ENCODE measurements at regions not wholly inside any gene's neighbourhood (a gene's known extent, or its start where the extent isn't known, plus 50 kb on each side); places are given as distances from the start of the nearest gene placed in this dataset.

GRCh38 chr10:98332623-98333269 is 64.8 kb upstream of the LOXL4 start:
- no peak for DNase-seq (ENCODE audit: low read depth in 2 of 2)

- no peak for DNase-seq (ENCODE audit: low read depth in 2 of 2)
Measured at GRCh38 chr10:98331885-98332284, 63.9 kb upstream of the LOXL4 start.

GRCh38 chr10:98330987-98331386 is 63.0 kb upstream of the LOXL4 start:
- no peak for DNase-seq (ENCODE audit: low read depth in 2 of 2)

- DNase-seq (ENCODE audit: low read depth in 2 of 2) = no peak
Measured at GRCh38 chr10:98328640-98329039, 60.6 kb upstream of the LOXL4 start.

- no peak for DNase-seq (ENCODE audit: low read depth in 2 of 2)
Measured at GRCh38 chr10:98328163-98328562, 60.2 kb upstream of the LOXL4 start.

GRCh38 chr10:98326621-98327027 is 58.6 kb upstream of the LOXL4 start:
- DNase-seq (ENCODE audit: low read depth in 2 of 2) = no peak

- peak; percentile 87 to 88 for DNase-seq (ENCODE audit: low read depth in 2 of 2)
Measured at GRCh38 chr10:98323221-98324164, 55.5 kb upstream of the LOXL4 start.

GRCh38 chr10:98321186-98321780 is 53.3 kb upstream of the LOXL4 start:
- DNase-seq (ENCODE audit: low read depth in 2 of 2) = no peak

GRCh38 chr10:98320486-98321185 is 52.6 kb upstream of the LOXL4 start:
- no peak for DNase-seq (ENCODE audit: low read depth in 2 of 2)

- DNase-seq (ENCODE audit: low read depth in 2 of 2) = peak in 1 of 2 experiments; percentile 49
Measured at GRCh38 chr10:98318861-98319260, 50.9 kb upstream of the LOXL4 start.

All from fibroblast of skin of left quadriceps (primary cell).